Mucosa of descending colon (tissue), 3 donors: ENCODE measurements at regions not wholly inside any gene's neighbourhood (a gene's known extent, or its start where the extent isn't known, plus 50 kb on each side); places are given as distances from the start of the nearest gene placed in this dataset.

ENCODE experiments used
- ATAC-seq: fragments of 200-7000 bp; cut with Tn5 transposase; one replicate; pipeline ENCODE4 v1.9.1; 2020; ENCODE audit warnings: mild to moderate bottlenecking, moderate library complexity
- DNase-seq, 3 donors: peaks; one replicate each; pipeline ENCODE4 v3.0.0-alpha.2; 2020
- H3K36me3 ChIP-seq: fragments of 200-600 bp; one replicate; pipeline ENCODE4 v1.8.0; 2021; ENCODE audit warnings: low read depth, mild to moderate bottlenecking
- H3K4me1 ChIP-seq: fragments of 200-600 bp; one replicate; pipeline ENCODE4 v1.8.0; 2021; ENCODE audit warnings: low read depth, mild to moderate bottlenecking
- H3K4me3 ChIP-seq: fragments of 200-600 bp; one replicate; pipeline ENCODE4 v1.8.0; 2021; ENCODE audit warnings: mild to moderate bottlenecking
- H3K9me3 ChIP-seq: fragments of 200-600 bp; one replicate; pipeline ENCODE4 v1.8.0; 2021; ENCODE audit warnings: mild to moderate bottlenecking
- CTCF ChIP-seq: fragments of 200-600 bp; IDR thresholded peaks from one replicate; pipeline ENCODE4 v1.8.0; 2022; ENCODE audit warnings: antibody characterized with exemption, mild to moderate bottlenecking
- intact Hi-C, 2 donors: fragments of 100-400 bp; cut with DNase I in 1 of 2; cut with micrococcal nuclease in 1 of 2; formaldehyde crosslinking; loops; one replicate each; pipeline versions ENCODE4 v1.11.0 to v1.11.1; 2022; cut with DNase I, micrococcal nuclease
- donor health status: DM: no; HTN: no; CAD: no; lungs with moderate emphysema.
- donor health status: DM: no; HTN: no; CAD: no.
- donor health status: DM: no; HTN: yes; CAD: no.

- H3K9me3 ChIP-seq = no peaks in the 10 kb centered on the region
- no peak for ATAC-seq
- no peaks in the 10 kb centered on the region for H3K36me3 ChIP-seq
- H3K4me1 ChIP-seq = no peaks in the 10 kb centered on the region
- DNase-seq = no peak
- TF ChIP-seq CTCF = no peak
- intact Hi-C loops = no loop called here
- H3K4me3 ChIP-seq = no peak overlapping the region
Observed at GRCh38 chrX:6778544-6779503, 243.9 kb upstream of the VCX3A start.

- no peak for ATAC-seq
- Histone ChIP-seq H3K9me3 (no peaks in the 10 kb centered on the region), H3K4me1 (no peaks in the 10 kb centered on the region), H3K4me3 (no peak overlapping the region), H3K36me3 (no peaks in the 10 kb centered on the region)
- intact Hi-C loops = no loop called here
- no peak for TF ChIP-seq CTCF
- no peak for DNase-seq
Observed at GRCh38 chrX:6777238-6778002, 242.5 kb upstream of the VCX3A start.

GRCh38 chrX:6770936-6771335, 236.0 kb upstream of the VCX3A start:
- Histone ChIP-seq H3K4me1 (no peaks in the 10 kb centered on the region), H3K9me3 (no peaks in the 10 kb centered on the region), H3K4me3 (no peak overlapping the region), H3K36me3 (no peaks in the 10 kb centered on the region)
- intact Hi-C loops = no loop called here
- ATAC-seq (no peak), DNase-seq (no peak)
- no peak for TF ChIP-seq CTCF

- Histone ChIP-seq H3K4me1 (no peaks in the 10 kb centered on the region), H3K9me3 (no peaks in the 10 kb centered on the region), H3K36me3 (no peaks in the 10 kb centered on the region), H3K4me3 (no peak overlapping the region)
- no peak for TF ChIP-seq CTCF
- no peak for DNase-seq
- ATAC-seq = no peak
- intact Hi-C loops = no loop called here
Observed at GRCh38 chrX:6768881-6769280, 234.0 kb upstream of the VCX3A start.

- TF ChIP-seq CTCF = no peak
- DNase-seq (no peak), ATAC-seq (no peak)
- intact Hi-C loops = no loop called here
- Histone ChIP-seq H3K4me1 (no peaks in the 10 kb centered on the region), H3K36me3 (no peaks in the 10 kb centered on the region), H3K4me3 (no peak overlapping the region), H3K9me3 (no peaks in the 10 kb centered on the region)
Observed at GRCh38 chrX:6761251-6761650, 226.3 kb upstream of the VCX3A start.
